Spleen (tissue), 11 donors: ENCODE measurements at regions not wholly inside any gene's neighbourhood (a gene's known extent, or its start where the extent isn't known, plus 50 kb on each side); places are given as distances from the start of the nearest gene placed in this dataset.

Source experiments
- DNase-seq: peaks from one replicate; pipeline ENCODE4 v3.0.0-alpha.2; 2020
- H3K27ac ChIP-seq, 8 donors: fragments of 200-600 bp; sonication (generic) in 7 of 8; 1 replicate in 4 of 8; 2 replicates in 4 of 8; pipeline versions ENCODE4 v1.5.0 to v1.8.0; 2016 to 2021; ENCODE audit warnings: inconsistent platforms in 4 of 8, mild to moderate bottlenecking in 4 of 8, moderate library complexity in 1 of 8
- H3K27me3 ChIP-seq, 7 donors: fragments of 200-600 bp; sonication (generic) in 6 of 7; replicated peaks in 1 of 7; 1 replicate in 4 of 7; 2 replicates in 3 of 7; pipeline versions ENCODE4 v1.5.0 to v1.8.0; 2016 to 2021; ENCODE audit warnings: inconsistent platforms in 3 of 7, mild to moderate bottlenecking in 1 of 7
- H3K36me3 ChIP-seq, 6 donors: fragments of 200-600 bp; sonication (generic) in 5 of 6; 1 replicate in 4 of 6; 2 replicates in 2 of 6; pipeline versions ENCODE4 v1.5.0 to v1.8.0; 2016 to 2021; ENCODE audit warnings: inconsistent platforms in 2 of 6
- H3K4me1 ChIP-seq, 6 donors: fragments of 200-600 bp; sonication (generic) in 5 of 6; 1 replicate in 3 of 6; 2 replicates in 3 of 6; pipeline versions ENCODE4 v1.5.0 to v1.8.0; 2016 to 2021; ENCODE audit warnings: inconsistent platforms in 3 of 6
- H3K4me3 ChIP-seq, 8 donors: fragments of 200-600 bp; sonication (generic) in 7 of 8; 1 replicate in 4 of 8; 2 replicates in 4 of 8; pipeline versions ENCODE4 v1.5.0 to v1.8.0; 2016 to 2021; ENCODE audit warnings: inconsistent platforms in 4 of 8, mild to moderate bottlenecking in 4 of 8, moderate library complexity in 2 of 8
- H3K9me3 ChIP-seq, 8 donors: fragments of 200-600 bp; sonication (generic) in 7 of 8; 1 replicate in 4 of 8; 2 replicates in 4 of 8; pipeline versions ENCODE4 v1.5.0 to v1.8.0; 2016 to 2021; ENCODE audit warnings: inconsistent platforms in 4 of 8
- POLR2A ChIP-seq, 3 donors: fragments of 450-650 bp; IDR thresholded peaks; one replicate each; pipeline ENCODE4 v1.5.1; 2017; ENCODE audit warnings: antibody characterized with exemption in 3 of 3, mild to moderate bottlenecking in 1 of 3
- POLR2AphosphoS5 ChIP-seq, 3 donors: sonication (generic); formaldehyde crosslinking; IDR thresholded peaks; one replicate each; pipeline ENCODE4 v1.5.1; 2017; ENCODE audit warnings: antibody characterized with exemption in 3 of 3
- WGBS, 5 donors: extraction: QIAGEN DNeasy Blood & Tissue Kit in 3 of 5; methylation state at CpG; one replicate each; pipeline versions ENCODE4 v1.1.5 to v1.1.7; 2013 to 2018; 5-methylcytosine and 5-hydroxymethylcytosine counted together
- intact Hi-C: fragments of 100-400 bp; cut with DNase I; formaldehyde crosslinking; loops from one replicate; pipeline ENCODE4 v1.15.0; 2023; ENCODE audit warnings: low total_unique reads
- TF ChIP-seq, protein P1 (sequence below), 11 experiments: fragments of 200-600 bp in 7 of 11; fragments of 450-650 bp in 4 of 11; sonication (generic) in 4 of 11; IDR thresholded peaks in 8 of 11; conservative IDR thresholded peaks in 3 of 11; 1 replicate in 7 of 11; 2 replicates in 4 of 11; pipeline versions ENCODE4 v1.4.0 to v1.8.0; 2016 to 2021; ENCODE audit warnings: antibody characterized with exemption in 11 of 11, inconsistent platforms in 4 of 11, mild to moderate bottlenecking in 1 of 11
- donor health status: healthy with polysubstance abuse.
- donor health status: DM: no; HTN: no; CAD: no; lungs with moderate emphysema.
- donor health status: DM: no; HTN: no; CAD: no.
- donor health status: Bipolar disorder and iron deficiency.
- donor health status: healthy.
- donor health status: DM: no; HTN: no; CAD: no.
- donor health status: DM: yes; HTN: yes; CAD: no.

DNA sequence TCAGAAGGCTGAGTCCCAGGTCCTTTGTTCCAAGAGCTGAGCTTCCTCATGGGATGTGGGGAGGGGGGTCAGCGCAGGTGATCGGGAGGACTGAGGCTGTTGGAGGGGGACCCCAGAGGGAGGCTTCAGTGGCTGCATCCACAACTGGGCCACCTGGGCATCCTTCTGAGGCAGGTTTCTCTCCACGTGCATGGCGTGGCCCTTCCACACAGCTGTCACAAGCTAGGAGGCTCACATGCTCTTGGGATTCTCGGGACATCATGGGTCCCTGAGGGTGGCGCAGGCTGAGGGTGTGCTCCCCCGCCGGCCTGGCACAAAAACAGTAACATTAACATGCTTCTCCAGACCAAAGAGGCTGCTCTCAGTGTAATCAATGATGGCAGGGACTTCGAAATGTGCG lies 229.6 kb upstream of the AJAP1 start:
- Histone ChIP-seq H3K27me3 (peaks cover 0 to 13% (median 0%) of the 10 kb centered on the region in 7 donors), H3K4me1 (no peaks in the 10 kb centered on the region), H3K9me3 (peaks cover 0 to 24% (median 8%) of the 10 kb centered on the region in 8 donors), H3K27ac (no peak overlapping the region), H3K36me3 (no peaks in the 10 kb centered on the region), H3K4me3 (no peak overlapping the region)
- TF ChIP-seq, protein P1, sequence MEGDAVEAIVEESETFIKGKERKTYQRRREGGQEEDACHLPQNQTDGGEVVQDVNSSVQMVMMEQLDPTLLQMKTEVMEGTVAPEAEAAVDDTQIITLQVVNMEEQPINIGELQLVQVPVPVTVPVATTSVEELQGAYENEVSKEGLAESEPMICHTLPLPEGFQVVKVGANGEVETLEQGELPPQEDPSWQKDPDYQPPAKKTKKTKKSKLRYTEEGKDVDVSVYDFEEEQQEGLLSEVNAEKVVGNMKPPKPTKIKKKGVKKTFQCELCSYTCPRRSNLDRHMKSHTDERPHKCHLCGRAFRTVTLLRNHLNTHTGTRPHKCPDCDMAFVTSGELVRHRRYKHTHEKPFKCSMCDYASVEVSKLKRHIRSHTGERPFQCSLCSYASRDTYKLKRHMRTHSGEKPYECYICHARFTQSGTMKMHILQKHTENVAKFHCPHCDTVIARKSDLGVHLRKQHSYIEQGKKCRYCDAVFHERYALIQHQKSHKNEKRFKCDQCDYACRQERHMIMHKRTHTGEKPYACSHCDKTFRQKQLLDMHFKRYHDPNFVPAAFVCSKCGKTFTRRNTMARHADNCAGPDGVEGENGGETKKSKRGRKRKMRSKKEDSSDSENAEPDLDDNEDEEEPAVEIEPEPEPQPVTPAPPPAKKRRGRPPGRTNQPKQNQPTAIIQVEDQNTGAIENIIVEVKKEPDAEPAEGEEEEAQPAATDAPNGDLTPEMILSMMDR (IDR thresholded peaks at IDR 0.05 in 8 of 11, conservative IDR thresholded peaks at IDR 0.05 in 3 of 11): no peak
- no peak for TF ChIP-seq POLR2AphosphoS5 (IDR thresholded peaks at IDR 0.05)
- TF ChIP-seq POLR2A (IDR thresholded peaks at IDR 0.05): no peak
- WGBS, 5 donors: 85 to 95% (median 94%) methylated on average over 9 to 10 of the region's 10 CpGs
- DNase-seq: no peak
- intact Hi-C loops: no loop called here

DNA sequence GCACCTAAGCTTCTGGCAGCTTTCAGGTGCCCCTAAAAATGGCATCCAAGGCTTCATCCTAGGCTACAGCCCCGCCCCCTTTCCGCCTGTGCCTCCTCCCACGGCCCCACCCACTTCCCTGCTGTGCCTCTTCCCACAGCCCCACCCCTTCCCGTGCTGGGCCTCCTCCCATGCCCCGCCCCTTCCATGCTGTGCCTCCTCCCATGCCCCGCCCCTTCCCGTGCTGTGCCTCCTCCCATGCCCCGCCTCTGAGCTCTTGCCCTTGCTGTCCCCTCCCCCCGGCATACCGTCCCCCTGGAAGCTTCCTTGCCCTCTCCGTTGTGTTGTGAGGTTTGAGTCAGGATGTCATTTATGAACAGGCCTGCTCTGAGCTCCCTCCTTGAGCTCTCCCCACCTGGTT lies 228.5 kb upstream of the AJAP1 start:
- Histone ChIP-seq H3K4me3 (no peak overlapping the region), H3K9me3 (peaks cover 0 to 15% (median under 1%) of the 10 kb centered on the region in 8 donors), H3K4me1 (no peaks in the 10 kb centered on the region), H3K36me3 (no peaks in the 10 kb centered on the region), H3K27ac (no peak overlapping the region), H3K27me3 (peaks cover 0 to 13% (median 0%) of the 10 kb centered on the region in 7 donors)
- no peak for TF ChIP-seq POLR2A (IDR thresholded peaks at IDR 0.05)
- DNase-seq: no peak
- WGBS, 5 donors: 74 to 84% (median 80%) methylated on average over 6 to 11 of the region's 11 CpGs
- intact Hi-C loops: no loop called here

DNA sequence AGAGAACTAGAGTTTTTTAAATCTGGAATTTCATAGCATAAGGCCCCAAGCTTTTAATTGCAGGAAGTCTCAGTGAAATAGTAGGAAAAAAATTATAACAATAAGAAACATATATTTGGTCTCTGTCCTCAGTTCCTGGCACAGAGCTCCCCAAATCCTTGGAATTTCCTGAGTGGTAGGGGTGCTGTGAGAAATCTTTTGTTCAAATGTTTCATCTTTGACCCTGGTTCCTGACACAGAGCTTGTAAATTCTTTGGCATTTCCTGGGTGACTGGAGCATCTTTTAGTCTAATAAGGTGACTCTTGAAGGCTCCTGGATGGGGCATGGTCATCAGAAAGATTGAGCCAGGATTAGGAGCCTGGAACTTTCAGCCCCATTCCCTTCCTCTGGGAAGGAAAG lies 225.7 kb upstream of the AJAP1 start:
- Histone ChIP-seq H3K4me3 (no peak overlapping the region), H3K36me3 (no peaks in the 10 kb centered on the region), H3K27me3 (peaks cover 0 to 4% (median 0%) of the 10 kb centered on the region in 7 donors), H3K4me1 (no peaks in the 10 kb centered on the region), H3K9me3 (peaks cover 0 to 12% (median 0%) of the 10 kb centered on the region in 8 donors), H3K27ac (no peak overlapping the region)
- TF ChIP-seq POLR2AphosphoS5 (IDR thresholded peaks at IDR 0.05) (no peak), POLR2A (IDR thresholded peaks at IDR 0.05) (no peak)
- TF ChIP-seq, protein P1 (IDR thresholded peaks at IDR 0.05 in 8 of 11, conservative IDR thresholded peaks at IDR 0.05 in 3 of 11): no peak
- intact Hi-C loops: no loop called here
- no peak for DNase-seq

DNA sequence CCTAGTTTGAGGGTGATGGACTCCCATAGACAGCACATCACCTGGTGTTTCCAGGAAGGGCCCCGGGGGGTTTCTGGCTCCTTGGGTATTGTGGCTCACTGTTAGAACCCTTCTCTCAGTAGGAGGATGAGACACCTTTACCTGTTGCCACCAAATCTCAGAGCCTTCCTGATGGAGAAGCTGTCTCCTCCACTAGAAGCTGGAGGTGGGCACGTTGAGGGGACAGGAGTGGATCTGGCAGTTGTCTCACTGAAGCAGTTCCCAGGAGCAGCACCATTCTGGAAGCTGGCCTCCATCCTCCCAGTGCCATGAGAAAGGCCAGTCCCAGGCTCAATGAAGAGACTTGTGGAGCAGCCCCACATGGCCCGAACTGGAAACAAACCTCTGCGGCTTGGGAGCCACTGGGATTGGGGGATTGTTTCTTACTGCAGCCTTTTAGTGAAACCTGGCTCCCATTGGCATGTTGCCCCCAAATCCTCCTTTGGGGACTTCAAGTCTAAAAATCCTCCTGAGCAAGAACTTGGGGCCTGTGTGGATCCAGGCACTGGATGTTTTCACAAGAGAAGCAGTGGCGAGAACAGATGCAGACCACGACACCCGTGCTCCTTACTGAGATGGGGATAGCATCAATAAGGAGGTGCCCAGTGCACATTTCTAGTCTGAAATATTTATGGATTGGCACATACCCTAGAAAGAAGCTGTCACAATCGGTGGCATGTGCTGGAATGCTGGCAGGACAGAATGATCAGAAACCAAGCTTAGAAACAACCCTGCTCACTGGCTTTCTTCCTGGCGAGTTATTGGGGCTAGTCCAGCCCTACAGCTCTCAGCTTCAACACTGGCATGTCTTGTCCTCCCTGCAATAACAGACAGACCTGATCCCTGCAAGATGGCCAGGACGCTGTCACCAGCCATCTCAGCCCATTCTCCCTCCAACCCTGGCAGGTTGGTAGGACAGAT lies 223.7 kb upstream of the AJAP1 start:
- no peak for DNase-seq
- peaks cover 0 to 7% (median 0%) of the 10 kb centered on the region in 8 donors for H3K9me3 ChIP-seq
- no peaks in the 10 kb centered on the region for H3K4me1 ChIP-seq
- H3K4me3 ChIP-seq: no peak overlapping the region
- intact Hi-C loops: no loop called here
- TF ChIP-seq POLR2AphosphoS5 (IDR thresholded peaks at IDR 0.05) (no peak), POLR2A (IDR thresholded peaks at IDR 0.05) (no peak)
- TF ChIP-seq, protein P1 (IDR thresholded peaks at IDR 0.05 in 8 of 11, conservative IDR thresholded peaks at IDR 0.05 in 3 of 11): no peak
- no peaks in the 10 kb centered on the region for H3K36me3 ChIP-seq
- WGBS, 5 donors: 79 to 90% (median 82%) methylated on average over 8 to 10 of the region's 10 CpGs
- H3K27ac ChIP-seq: no peak overlapping the region
- H3K27me3 ChIP-seq: no peaks in the 10 kb centered on the region
